ENCODE measurements at regions not wholly inside any gene's neighbourhood (a gene's known extent, or its start where the extent isn't known, plus 50 kb on each side); places are given as distances from the start of the nearest gene placed in this dataset.

GRCh38 chr22:34324763-34325162, 404.5 kb upstream of the LARGE1 start:
- Histone ChIP-seq H3K27me3 (replicated peaks; ENCODE audit: insufficient read depth, low read depth, low read length, poor library complexity) (no peaks in the 10 kb centered on the region), H3K27ac (ENCODE audit: low read depth, low read length, poor library complexity, severe bottlenecking) (no peak overlapping the region), H3K36me3 (ENCODE audit: insufficient read depth, low read length, poor library complexity, severe bottlenecking) (no peaks in the 10 kb centered on the region), H3K4me3 (ENCODE audit: low read depth, low read length, poor library complexity, severe bottlenecking) (no peak overlapping the region), H3K9me3 (ENCODE audit: low read depth, low read length, poor library complexity, severe bottlenecking) (peaks cover 6% of the 10 kb centered on the region), H3K4me1 (ENCODE audit: insufficient read depth, low read length, poor library complexity, severe bottlenecking) (no peaks in the 10 kb centered on the region)
- ChIA-PET POLR2A (ENCODE audit: low non-redundant PET) (no interaction called here), CTCF (no interaction called here)
- BruUV-seq (replicated peaks): no TSS peak
- no peak for DNase-seq (ENCODE audit: low spot score)
- intact Hi-C loops (cut with micrococcal nuclease; ENCODE audit: unreplicated experiment): no loop called here
- TF ChIP-seq, protein P1, sequence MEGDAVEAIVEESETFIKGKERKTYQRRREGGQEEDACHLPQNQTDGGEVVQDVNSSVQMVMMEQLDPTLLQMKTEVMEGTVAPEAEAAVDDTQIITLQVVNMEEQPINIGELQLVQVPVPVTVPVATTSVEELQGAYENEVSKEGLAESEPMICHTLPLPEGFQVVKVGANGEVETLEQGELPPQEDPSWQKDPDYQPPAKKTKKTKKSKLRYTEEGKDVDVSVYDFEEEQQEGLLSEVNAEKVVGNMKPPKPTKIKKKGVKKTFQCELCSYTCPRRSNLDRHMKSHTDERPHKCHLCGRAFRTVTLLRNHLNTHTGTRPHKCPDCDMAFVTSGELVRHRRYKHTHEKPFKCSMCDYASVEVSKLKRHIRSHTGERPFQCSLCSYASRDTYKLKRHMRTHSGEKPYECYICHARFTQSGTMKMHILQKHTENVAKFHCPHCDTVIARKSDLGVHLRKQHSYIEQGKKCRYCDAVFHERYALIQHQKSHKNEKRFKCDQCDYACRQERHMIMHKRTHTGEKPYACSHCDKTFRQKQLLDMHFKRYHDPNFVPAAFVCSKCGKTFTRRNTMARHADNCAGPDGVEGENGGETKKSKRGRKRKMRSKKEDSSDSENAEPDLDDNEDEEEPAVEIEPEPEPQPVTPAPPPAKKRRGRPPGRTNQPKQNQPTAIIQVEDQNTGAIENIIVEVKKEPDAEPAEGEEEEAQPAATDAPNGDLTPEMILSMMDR (conservative IDR thresholded peaks at IDR 0.05; ENCODE audit: low read depth, low read length): no peak
- no peak for TF ChIP-seq EZH2 (IDR thresholded peaks at IDR 0.05; ENCODE audit: borderline replicate concordance, low read depth, low read length, poor library complexity, severe bottlenecking)

- Histone ChIP-seq H3K27ac (ENCODE audit: low read depth, low read length, poor library complexity, severe bottlenecking) (no peak overlapping the region), H3K4me1 (ENCODE audit: insufficient read depth, low read length, poor library complexity, severe bottlenecking) (no peaks in the 10 kb centered on the region), H3K4me3 (ENCODE audit: low read depth, low read length, poor library complexity, severe bottlenecking) (no peak overlapping the region), H3K9me3 (ENCODE audit: low read depth, low read length, poor library complexity, severe bottlenecking) (peaks cover 5% of the 10 kb centered on the region), H3K27me3 (replicated peaks; ENCODE audit: insufficient read depth, low read depth, low read length, poor library complexity) (no peaks in the 10 kb centered on the region), H3K36me3 (ENCODE audit: insufficient read depth, low read length, poor library complexity, severe bottlenecking) (no peaks in the 10 kb centered on the region)
- DNase-seq (ENCODE audit: low spot score): no peak
- POLR2A ChIA-PET (ENCODE audit: low non-redundant PET): no interaction called here
- CTCF ChIA-PET: no interaction called here
- TF ChIP-seq, protein P1 (conservative IDR thresholded peaks at IDR 0.05; ENCODE audit: low read depth, low read length): no peak
- intact Hi-C loops (cut with micrococcal nuclease; ENCODE audit: unreplicated experiment): no loop called here
- BruUV-seq (replicated peaks): no TSS peak
Observed at GRCh38 chr22:34326901-34327300, 406.6 kb upstream of the LARGE1 start.

DNA sequence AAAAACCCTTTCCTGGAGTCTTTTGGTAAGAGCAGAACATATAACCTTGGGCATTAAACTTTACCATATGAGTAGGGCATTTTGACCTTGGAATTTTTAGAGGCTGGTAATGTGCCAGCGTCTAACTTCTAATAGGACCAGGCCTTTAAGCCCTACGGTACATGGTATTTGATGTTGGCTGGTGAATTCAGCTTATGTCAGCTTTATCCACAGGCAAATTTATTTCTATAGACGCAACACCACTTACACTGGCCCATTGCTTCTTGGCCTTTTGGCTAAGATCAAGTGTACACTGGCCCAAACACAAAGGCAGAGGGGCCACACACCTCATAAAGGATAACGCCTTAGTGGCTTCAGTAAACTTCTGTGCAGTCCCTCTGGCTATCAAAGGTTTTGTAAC, 410.2 kb upstream of the LARGE1 start:
- POLR2A ChIA-PET (ENCODE audit: low non-redundant PET): no interaction called here
- intact Hi-C loops (cut with micrococcal nuclease; ENCODE audit: unreplicated experiment): no loop called here
- CTCF ChIA-PET: no interaction called here

More for the DNA sequence above, 410.2 kb upstream of the LARGE1 start:
- no peaks in the 10 kb centered on the region for H3K27me3 ChIP-seq (replicated peaks; ENCODE audit: insufficient read depth, low read depth, low read length, poor library complexity)
- BruUV-seq (replicated peaks): no TSS peak
- H3K36me3 ChIP-seq (ENCODE audit: insufficient read depth, low read length, poor library complexity, severe bottlenecking): no peaks in the 10 kb centered on the region
- H3K4me3 ChIP-seq (ENCODE audit: low read depth, low read length, poor library complexity, severe bottlenecking): no peak overlapping the region
- H3K9me3 ChIP-seq (ENCODE audit: low read depth, low read length, poor library complexity, severe bottlenecking): peaks cover 24% of the 10 kb centered on the region
- no peaks in the 10 kb centered on the region for H3K4me1 ChIP-seq (ENCODE audit: insufficient read depth, low read length, poor library complexity, severe bottlenecking)
- DNase-seq (ENCODE audit: low spot score): no peak
- no peak for TF ChIP-seq EZH2 (IDR thresholded peaks at IDR 0.05; ENCODE audit: borderline replicate concordance, low read depth, low read length, poor library complexity, severe bottlenecking)
- TF ChIP-seq, protein P1 (conservative IDR thresholded peaks at IDR 0.05; ENCODE audit: low read depth, low read length): no peak
- no peak overlapping the region for H3K27ac ChIP-seq (ENCODE audit: low read depth, low read length, poor library complexity, severe bottlenecking)

Data from A673 (cell line).